Endothelial cell (in vitro differentiated cells): ENCODE measurements at regions not wholly inside any gene's neighbourhood (a gene's known extent, or its start where the extent isn't known, plus 50 kb on each side); places are given as distances from the start of the nearest gene placed in this dataset.

Source experiments
- DNase-seq: peaks from one replicate; pipeline ENCODE4 v3.0.0; 2021; ENCODE audit warnings: low spot score
- H3K27ac Mint-ChIP-seq: one replicate; pipeline ENCODE4 v1.8.0; 2021; ENCODE audit warnings: mixed read lengths, inconsistent platforms; ENCODE audit not compliant: unreplicated experiment
- H3K27me3 Mint-ChIP-seq: one replicate; pipeline ENCODE4 v1.8.0; 2021; ENCODE audit warnings: mild to moderate bottlenecking, moderate library complexity, mixed read lengths, inconsistent platforms; ENCODE audit not compliant: unreplicated experiment
- H3K36me3 Mint-ChIP-seq: one replicate; pipeline ENCODE4 v1.8.0; 2021; ENCODE audit warnings: mild to moderate bottlenecking, low read depth, mixed read lengths, inconsistent platforms; ENCODE audit not compliant: unreplicated experiment
- H3K4me1 Mint-ChIP-seq: one replicate; pipeline ENCODE4 v1.8.0; 2021; ENCODE audit warnings: mild to moderate bottlenecking, mixed read lengths, inconsistent platforms; ENCODE audit not compliant: unreplicated experiment
- H3K4me3 Mint-ChIP-seq: one replicate; pipeline ENCODE4 v1.8.0; 2021; ENCODE audit warnings: mild to moderate bottlenecking, mixed read lengths, inconsistent platforms; ENCODE audit not compliant: unreplicated experiment
- H3K9me3 Mint-ChIP-seq: one replicate; pipeline ENCODE4 v1.8.0; 2021; ENCODE audit warnings: mixed read lengths, inconsistent platforms; ENCODE audit not compliant: unreplicated experiment
- CTCF ChIP-seq: fragments of 200-600 bp; sonication (generic); IDR thresholded peaks from one replicate; pipeline ENCODE4 v1.5.0; 2021; ENCODE audit warnings: antibody characterized with exemption; ENCODE audit not compliant: unreplicated experiment

- Mint-ChIP-seq H3K4me1 (peaks cover 13% of the 10 kb centered on the region), H3K4me3 (no peak overlapping the region), H3K36me3 (no peaks in the 10 kb centered on the region), H3K9me3 (no peaks in the 10 kb centered on the region), H3K27ac (no peak overlapping the region), H3K27me3 (peaks cover 8% of the 10 kb centered on the region)
- DNase-seq = no peak
- no peak for TF ChIP-seq CTCF
These were observed 131.2 kb upstream of the B3GAT1 start for GRCh38 chr11:134543241-134543640.

- H3K4me1 Mint-ChIP-seq = peaks cover 18% of the 10 kb centered on the region
- no peaks in the 10 kb centered on the region for H3K9me3 Mint-ChIP-seq
- no peak for DNase-seq
- H3K27me3 Mint-ChIP-seq = peaks cover 9% of the 10 kb centered on the region
- TF ChIP-seq CTCF = no peak
- no peaks in the 10 kb centered on the region for H3K36me3 Mint-ChIP-seq
- no peak overlapping the region for H3K4me3 Mint-ChIP-seq
- H3K27ac Mint-ChIP-seq = no peak overlapping the region
These were observed 130.5 kb upstream of the B3GAT1 start for GRCh38 chr11:134542401-134543165.

- H3K27me3 Mint-ChIP-seq = peaks cover 12% of the 10 kb centered on the region
- H3K36me3 Mint-ChIP-seq = no peaks in the 10 kb centered on the region
- no peak overlapping the region for H3K4me3 Mint-ChIP-seq
- H3K9me3 Mint-ChIP-seq = no peaks in the 10 kb centered on the region
- no peak overlapping the region for H3K27ac Mint-ChIP-seq
- DNase-seq = no peak
- no peak for TF ChIP-seq CTCF
- H3K4me1 Mint-ChIP-seq = peaks cover 22% of the 10 kb centered on the region
These were observed 129.9 kb upstream of the B3GAT1 start for GRCh38 chr11:134541951-134542350.

- DNase-seq = no peak
- no peaks in the 10 kb centered on the region for H3K36me3 Mint-ChIP-seq
- peaks cover 12% of the 10 kb centered on the region for H3K27me3 Mint-ChIP-seq
- no peak overlapping the region for H3K4me3 Mint-ChIP-seq
- no peaks in the 10 kb centered on the region for H3K9me3 Mint-ChIP-seq
- TF ChIP-seq CTCF = no peak
- peaks cover 28% of the 10 kb centered on the region for H3K4me1 Mint-ChIP-seq
- no peak overlapping the region for H3K27ac Mint-ChIP-seq
These were observed 129.3 kb upstream of the B3GAT1 start for GRCh38 chr11:134541355-134541754.

GRCh38 chr11:134539285-134539684, 127.2 kb upstream of the B3GAT1 start:
- H3K9me3 Mint-ChIP-seq = no peaks in the 10 kb centered on the region
- peaks cover 14% of the 10 kb centered on the region for H3K27me3 Mint-ChIP-seq
- H3K4me1 Mint-ChIP-seq = peaks cover 35% of the 10 kb centered on the region
- no peak for TF ChIP-seq CTCF
- no peaks in the 10 kb centered on the region for H3K36me3 Mint-ChIP-seq
- no peak overlapping the region for H3K27ac Mint-ChIP-seq
- H3K4me3 Mint-ChIP-seq = no peak overlapping the region
- no peak for DNase-seq
